Mononuclear cell (primary cell): ENCODE measurements at regions not wholly inside any gene's neighbourhood (a gene's known extent, or its start where the extent isn't known, plus 50 kb on each side); places are given as distances from the start of the nearest gene placed in this dataset.
"Not testable (repeated sequence)": the region's sequence is repeated elsewhere in the genome, so short reads cannot be mapped to it uniquely, and the experiment has no call there.

ENCODE experiments used
- H3K27me3 ChIP-seq: 2 replicates; pipeline ENCODE4 v1.6.0; 2011; ENCODE audit warnings: low read length, control low read depth; ENCODE audit not compliant: insufficient read depth
- H3K4me1 ChIP-seq: 2 replicates; pipeline ENCODE4 v1.5.1; 2011; ENCODE audit warnings: mild to moderate bottlenecking, low read length, control low read depth; ENCODE audit not compliant: insufficient read depth
- H3K4me3 ChIP-seq: 2 replicates; pipeline ENCODE4 v1.5.1; 2011; ENCODE audit warnings: mild to moderate bottlenecking, low read length, moderate library complexity
- H3K9me3 ChIP-seq: 2 replicates; pipeline ENCODE4 v1.5.1; 2011; ENCODE audit warnings: low read depth, mild to moderate bottlenecking, control low read depth, low read length

GRCh38 chr17:30594953-30595371 is 117.8 kb downstream of the GOSR1 start:
- H3K4me1 ChIP-seq, H3K9me3 ChIP-seq, H3K4me3 ChIP-seq, H3K27me3 ChIP-seq: not testable (repeated sequence)

- Histone ChIP-seq H3K9me3 (no peaks in the 10 kb centered on the region), H3K4me3 (no peak overlapping the region), H3K4me1 (peaks cover 2% of the 10 kb centered on the region), H3K27me3 (no peaks in the 10 kb centered on the region)
These were observed 117.2 kb downstream of the GOSR1 start for GRCh38 chr17:30594223-30594952.

DNA sequence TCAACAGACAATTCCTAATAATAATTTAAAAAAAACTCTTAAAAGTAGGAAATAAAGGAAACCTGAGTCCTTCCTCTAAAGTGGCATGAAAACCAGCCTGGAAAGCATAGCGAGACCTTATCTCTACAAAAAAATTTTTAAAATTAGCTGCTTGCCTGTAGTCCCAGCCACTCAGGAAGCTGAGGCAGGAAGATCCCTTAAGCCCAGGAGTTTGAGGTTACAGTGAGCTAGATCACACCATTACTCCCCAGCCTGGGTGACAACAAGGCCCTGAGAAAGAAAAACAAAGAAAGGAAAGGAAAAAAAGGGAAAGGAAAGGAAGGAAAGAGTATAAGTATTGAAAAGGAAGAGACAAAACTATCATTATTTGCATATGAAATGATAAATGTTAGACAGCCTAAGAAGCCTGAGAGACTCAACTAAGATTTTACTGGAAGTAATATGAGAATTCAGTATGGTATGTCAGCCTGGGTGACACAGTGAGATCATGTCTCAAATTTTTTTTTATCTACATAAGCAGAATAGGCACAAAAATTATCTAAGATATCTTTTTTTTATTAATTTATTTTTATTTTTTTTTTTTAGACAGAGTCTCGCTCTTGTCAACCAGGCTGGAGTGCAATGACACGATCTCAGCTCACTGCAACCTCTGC is 113.0 kb downstream of the GOSR1 start:
- Histone ChIP-seq H3K4me3 (no peak overlapping the region), H3K4me1 (no peaks in the 10 kb centered on the region), H3K9me3 (no peaks in the 10 kb centered on the region), H3K27me3 (no peaks in the 10 kb centered on the region)

GRCh38 chr17:30589431-30589830 is 112.2 kb downstream of the GOSR1 start:
- H3K27me3 ChIP-seq, result no peaks in the 10 kb centered on the region
- H3K4me3 ChIP-seq, result no peak overlapping the region
- H3K9me3 ChIP-seq, result no peaks in the 10 kb centered on the region
- no peaks in the 10 kb centered on the region for H3K4me1 ChIP-seq

DNA sequence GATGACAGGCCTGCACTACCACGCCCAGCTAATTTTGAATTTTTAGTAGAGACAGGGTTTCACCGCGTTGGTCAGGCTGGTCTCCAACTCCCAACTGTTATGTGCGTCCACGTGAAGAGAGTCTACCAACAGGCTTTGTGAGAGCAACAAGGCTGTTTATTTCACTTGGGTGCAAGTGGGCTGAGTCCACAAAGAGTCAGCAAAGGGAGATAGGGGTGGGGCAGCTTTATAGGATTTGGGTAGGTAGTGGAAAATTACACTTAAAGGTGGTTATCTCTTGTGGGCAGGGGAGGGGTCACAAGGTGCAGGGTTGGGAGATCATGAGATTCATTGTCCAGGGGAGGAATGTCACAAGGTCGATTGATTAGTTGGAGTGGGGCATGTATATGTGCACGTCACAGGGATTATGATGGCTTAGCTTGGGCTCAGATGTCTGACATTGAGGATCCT is 111.6 kb downstream of the GOSR1 start:
- H3K27me3 ChIP-seq, result no peaks in the 10 kb centered on the region
- H3K9me3 ChIP-seq, result no peaks in the 10 kb centered on the region
- H3K4me1 ChIP-seq, result no peaks in the 10 kb centered on the region
- H3K4me3 ChIP-seq, result no peak overlapping the region

- H3K4me1 ChIP-seq, result no peaks in the 10 kb centered on the region
- H3K27me3 ChIP-seq, result no peaks in the 10 kb centered on the region
- no peaks in the 10 kb centered on the region for H3K9me3 ChIP-seq
- no peak overlapping the region for H3K4me3 ChIP-seq
These were observed 109.8 kb downstream of the GOSR1 start for GRCh38 chr17:30586818-30587595.

DNA sequence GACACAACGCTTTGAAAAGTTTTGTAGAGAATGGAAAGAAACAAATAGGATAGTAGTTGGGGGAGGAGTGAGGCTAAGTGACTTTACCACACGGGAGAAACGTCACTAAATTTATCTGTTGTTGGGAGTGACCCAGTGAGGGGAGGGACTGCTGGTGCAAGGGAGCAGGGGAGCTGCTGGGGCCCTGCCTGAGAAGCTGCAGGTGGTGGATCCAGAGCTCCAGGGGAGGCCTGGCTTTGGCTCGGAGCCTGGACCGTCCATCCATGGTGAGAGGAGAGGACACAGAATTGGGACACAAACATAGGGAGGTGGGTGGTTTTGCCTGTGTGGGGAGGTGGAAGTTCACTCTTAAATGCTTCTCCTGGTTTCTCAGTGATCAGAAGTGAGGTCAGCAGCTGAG is 107.6 kb downstream of the GOSR1 start:
- Histone ChIP-seq H3K4me1 (no peaks in the 10 kb centered on the region), H3K9me3 (no peaks in the 10 kb centered on the region)

GRCh38 chr17:30580916-30581315 is 103.7 kb downstream of the GOSR1 start:
- Histone ChIP-seq H3K9me3 (no peaks in the 10 kb centered on the region), H3K27me3 (no peaks in the 10 kb centered on the region), H3K4me3 (no peak overlapping the region), H3K4me1 (no peaks in the 10 kb centered on the region)

More for the DNA sequence above, 107.6 kb downstream of the GOSR1 start:
- Histone ChIP-seq H3K27me3 (no peaks in the 10 kb centered on the region), H3K4me3 (no peak overlapping the region)

DNA sequence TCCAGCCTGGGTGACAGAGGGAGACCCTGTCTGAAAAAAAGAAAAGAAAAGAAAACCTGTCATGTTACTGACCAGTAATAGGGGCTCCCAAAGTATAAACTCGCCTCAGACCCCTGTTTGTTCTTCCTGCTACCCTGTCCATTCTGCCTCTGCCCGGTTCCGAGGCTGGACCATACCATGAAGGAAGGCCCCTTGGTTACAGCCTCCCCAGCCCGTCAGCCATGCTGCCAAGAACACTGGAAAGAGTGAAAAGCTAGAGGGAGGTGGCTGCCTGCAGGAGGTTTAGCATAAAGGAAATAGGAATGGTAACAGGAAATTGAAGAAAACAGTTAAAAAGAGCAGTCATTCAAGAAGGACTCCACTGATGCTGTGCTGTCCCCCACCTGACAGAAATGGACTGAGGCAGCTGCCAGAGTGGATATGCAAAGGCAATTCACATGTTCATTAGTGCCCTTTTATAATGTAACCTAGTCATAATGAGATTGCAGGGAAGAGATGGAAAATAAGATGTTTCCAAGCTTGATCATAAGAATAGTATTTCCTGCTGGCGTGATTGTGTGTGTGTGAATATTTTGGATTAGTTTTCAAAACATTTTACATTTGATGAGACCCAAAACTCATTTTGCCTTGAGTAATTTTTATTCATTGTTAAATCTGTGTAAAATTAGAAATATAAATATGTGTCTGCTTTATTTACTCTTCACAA is 102.6 kb downstream of the GOSR1 start:
- H3K4me1 ChIP-seq, result no peaks in the 10 kb centered on the region
- H3K27me3 ChIP-seq, result no peaks in the 10 kb centered on the region
- H3K9me3 ChIP-seq, result no peaks in the 10 kb centered on the region
- H3K4me3 ChIP-seq, result no peak overlapping the region

- not testable (repeated sequence) for H3K4me3 ChIP-seq, H3K27me3 ChIP-seq, H3K9me3 ChIP-seq, H3K4me1 ChIP-seq
These were observed 101.0 kb downstream of the GOSR1 start for GRCh38 chr17:30578015-30578717.
